ENCODE measurements at regions not wholly inside any gene's neighbourhood (a gene's known extent, or its start where the extent isn't known, plus 50 kb on each side); places are given as distances from the start of the nearest gene placed in this dataset.

GRCh38 chr16:87143661-87144121 lies 173.5 kb downstream of the C16orf95 start:
- ATAC-seq (peak; percentile 74), DNase-seq (ENCODE audit: low spot score) (peak; percentile 41)
- no peak overlapping the region for H3K4me3 Mint-ChIP-seq
- peaks cover 9% of the 10 kb centered on the region for H3K36me3 Mint-ChIP-seq
- CTCF ChIA-PET = interaction anchor here (1.5 kb wide), 1 partner anchor 154 kb away, joined by 5 read pairs; no protein-coding TSS in a partner anchor
- H3K27ac Mint-ChIP-seq = no peak overlapping the region
- TF ChIP-seq JAZF1 (CRISPR knock-in tag; IDR thresholded peaks at IDR 0.05) (no peak), ATF6 (CRISPR knock-in tag; IDR thresholded peaks at IDR 0.05) (no peak), TEAD4 (CRISPR knock-in tag; IDR thresholded peaks at IDR 0.05) (no peak), NR2C2 (CRISPR knock-in tag; IDR thresholded peaks at IDR 0.05) (no peak), CBFB (CRISPR knock-in tag; IDR thresholded peaks at IDR 0.05; ENCODE audit: low read depth) (no peak), KAT7 (CRISPR knock-in tag; IDR thresholded peaks at IDR 0.05; ENCODE audit: borderline replicate concordance) (no peak), EMX1 (CRISPR knock-in tag; IDR thresholded peaks at IDR 0.05) (no peak), PRRX2 (CRISPR knock-in tag; IDR thresholded peaks at IDR 0.05) (no peak), GRHL2 (CRISPR knock-in tag; IDR thresholded peaks at IDR 0.05; ENCODE audit: insufficient replicate concordance, severe bottlenecking) (no peak), FOXP1 (CRISPR knock-in tag; IDR thresholded peaks at IDR 0.05; ENCODE audit: borderline replicate concordance) (no peak), ELF4 (CRISPR knock-in tag; IDR thresholded peaks at IDR 0.05; ENCODE audit: low read depth) (no peak), ZNF416 (CRISPR knock-in tag; IDR thresholded peaks at IDR 0.05) (no peak), ZMAT4 (CRISPR knock-in tag; IDR thresholded peaks at IDR 0.05) (no peak), MYBL2 (CRISPR knock-in tag; IDR thresholded peaks at IDR 0.05) (no peak), SMAD4 (CRISPR knock-in tag; IDR thresholded peaks at IDR 0.05) (no peak)
- TF ChIP-seq, protein P1, sequence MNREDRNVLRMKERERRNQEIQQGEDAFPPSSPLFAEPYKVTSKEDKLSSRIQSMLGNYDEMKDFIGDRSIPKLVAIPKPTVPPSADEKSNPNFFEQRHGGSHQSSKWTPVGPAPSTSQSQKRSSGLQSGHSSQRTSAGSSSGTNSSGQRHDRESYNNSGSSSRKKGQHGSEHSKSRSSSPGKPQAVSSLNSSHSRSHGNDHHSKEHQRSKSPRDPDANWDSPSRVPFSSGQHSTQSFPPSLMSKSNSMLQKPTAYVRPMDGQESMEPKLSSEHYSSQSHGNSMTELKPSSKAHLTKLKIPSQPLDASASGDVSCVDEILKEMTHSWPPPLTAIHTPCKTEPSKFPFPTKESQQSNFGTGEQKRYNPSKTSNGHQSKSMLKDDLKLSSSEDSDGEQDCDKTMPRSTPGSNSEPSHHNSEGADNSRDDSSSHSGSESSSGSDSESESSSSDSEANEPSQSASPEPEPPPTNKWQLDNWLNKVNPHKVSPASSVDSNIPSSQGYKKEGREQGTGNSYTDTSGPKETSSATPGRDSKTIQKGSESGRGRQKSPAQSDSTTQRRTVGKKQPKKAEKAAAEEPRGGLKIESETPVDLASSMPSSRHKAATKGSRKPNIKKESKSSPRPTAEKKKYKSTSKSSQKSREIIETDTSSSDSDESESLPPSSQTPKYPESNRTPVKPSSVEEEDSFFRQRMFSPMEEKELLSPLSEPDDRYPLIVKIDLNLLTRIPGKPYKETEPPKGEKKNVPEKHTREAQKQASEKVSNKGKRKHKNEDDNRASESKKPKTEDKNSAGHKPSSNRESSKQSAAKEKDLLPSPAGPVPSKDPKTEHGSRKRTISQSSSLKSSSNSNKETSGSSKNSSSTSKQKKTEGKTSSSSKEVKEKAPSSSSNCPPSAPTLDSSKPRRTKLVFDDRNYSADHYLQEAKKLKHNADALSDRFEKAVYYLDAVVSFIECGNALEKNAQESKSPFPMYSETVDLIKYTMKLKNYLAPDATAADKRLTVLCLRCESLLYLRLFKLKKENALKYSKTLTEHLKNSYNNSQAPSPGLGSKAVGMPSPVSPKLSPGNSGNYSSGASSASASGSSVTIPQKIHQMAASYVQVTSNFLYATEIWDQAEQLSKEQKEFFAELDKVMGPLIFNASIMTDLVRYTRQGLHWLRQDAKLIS (CRISPR knock-in tag; IDR thresholded peaks at IDR 0.05; ENCODE audit: borderline replicate concordance) = no peak
- TF ChIP-seq, protein P2, sequence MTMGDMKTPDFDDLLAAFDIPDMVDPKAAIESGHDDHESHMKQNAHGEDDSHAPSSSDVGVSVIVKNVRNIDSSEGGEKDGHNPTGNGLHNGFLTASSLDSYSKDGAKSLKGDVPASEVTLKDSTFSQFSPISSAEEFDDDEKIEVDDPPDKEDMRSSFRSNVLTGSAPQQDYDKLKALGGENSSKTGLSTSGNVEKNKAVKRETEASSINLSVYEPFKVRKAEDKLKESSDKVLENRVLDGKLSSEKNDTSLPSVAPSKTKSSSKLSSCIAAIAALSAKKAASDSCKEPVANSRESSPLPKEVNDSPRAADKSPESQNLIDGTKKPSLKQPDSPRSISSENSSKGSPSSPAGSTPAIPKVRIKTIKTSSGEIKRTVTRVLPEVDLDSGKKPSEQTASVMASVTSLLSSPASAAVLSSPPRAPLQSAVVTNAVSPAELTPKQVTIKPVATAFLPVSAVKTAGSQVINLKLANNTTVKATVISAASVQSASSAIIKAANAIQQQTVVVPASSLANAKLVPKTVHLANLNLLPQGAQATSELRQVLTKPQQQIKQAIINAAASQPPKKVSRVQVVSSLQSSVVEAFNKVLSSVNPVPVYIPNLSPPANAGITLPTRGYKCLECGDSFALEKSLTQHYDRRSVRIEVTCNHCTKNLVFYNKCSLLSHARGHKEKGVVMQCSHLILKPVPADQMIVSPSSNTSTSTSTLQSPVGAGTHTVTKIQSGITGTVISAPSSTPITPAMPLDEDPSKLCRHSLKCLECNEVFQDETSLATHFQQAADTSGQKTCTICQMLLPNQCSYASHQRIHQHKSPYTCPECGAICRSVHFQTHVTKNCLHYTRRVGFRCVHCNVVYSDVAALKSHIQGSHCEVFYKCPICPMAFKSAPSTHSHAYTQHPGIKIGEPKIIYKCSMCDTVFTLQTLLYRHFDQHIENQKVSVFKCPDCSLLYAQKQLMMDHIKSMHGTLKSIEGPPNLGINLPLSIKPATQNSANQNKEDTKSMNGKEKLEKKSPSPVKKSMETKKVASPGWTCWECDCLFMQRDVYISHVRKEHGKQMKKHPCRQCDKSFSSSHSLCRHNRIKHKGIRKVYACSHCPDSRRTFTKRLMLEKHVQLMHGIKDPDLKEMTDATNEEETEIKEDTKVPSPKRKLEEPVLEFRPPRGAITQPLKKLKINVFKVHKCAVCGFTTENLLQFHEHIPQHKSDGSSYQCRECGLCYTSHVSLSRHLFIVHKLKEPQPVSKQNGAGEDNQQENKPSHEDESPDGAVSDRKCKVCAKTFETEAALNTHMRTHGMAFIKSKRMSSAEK (CRISPR knock-in tag; IDR thresholded peaks at IDR 0.05; ENCODE audit: borderline replicate concordance) = no peak
- TF ChIP-seq, protein P3, sequence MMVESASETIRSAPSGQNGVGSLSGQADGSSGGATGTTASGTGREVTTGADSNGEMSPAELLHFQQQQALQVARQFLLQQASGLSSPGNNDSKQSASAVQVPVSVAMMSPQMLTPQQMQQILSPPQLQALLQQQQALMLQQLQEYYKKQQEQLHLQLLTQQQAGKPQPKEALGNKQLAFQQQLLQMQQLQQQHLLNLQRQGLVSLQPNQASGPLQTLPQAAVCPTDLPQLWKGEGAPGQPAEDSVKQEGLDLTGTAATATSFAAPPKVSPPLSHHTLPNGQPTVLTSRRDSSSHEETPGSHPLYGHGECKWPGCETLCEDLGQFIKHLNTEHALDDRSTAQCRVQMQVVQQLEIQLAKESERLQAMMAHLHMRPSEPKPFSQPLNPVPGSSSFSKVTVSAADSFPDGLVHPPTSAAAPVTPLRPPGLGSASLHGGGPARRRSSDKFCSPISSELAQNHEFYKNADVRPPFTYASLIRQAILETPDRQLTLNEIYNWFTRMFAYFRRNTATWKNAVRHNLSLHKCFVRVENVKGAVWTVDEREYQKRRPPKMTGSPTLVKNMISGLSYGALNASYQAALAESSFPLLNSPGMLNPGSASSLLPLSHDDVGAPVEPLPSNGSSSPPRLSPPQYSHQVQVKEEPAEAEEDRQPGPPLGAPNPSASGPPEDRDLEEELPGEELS (CRISPR knock-in tag; IDR thresholded peaks at IDR 0.05) = no peak
- TF ChIP-seq, protein P4, sequence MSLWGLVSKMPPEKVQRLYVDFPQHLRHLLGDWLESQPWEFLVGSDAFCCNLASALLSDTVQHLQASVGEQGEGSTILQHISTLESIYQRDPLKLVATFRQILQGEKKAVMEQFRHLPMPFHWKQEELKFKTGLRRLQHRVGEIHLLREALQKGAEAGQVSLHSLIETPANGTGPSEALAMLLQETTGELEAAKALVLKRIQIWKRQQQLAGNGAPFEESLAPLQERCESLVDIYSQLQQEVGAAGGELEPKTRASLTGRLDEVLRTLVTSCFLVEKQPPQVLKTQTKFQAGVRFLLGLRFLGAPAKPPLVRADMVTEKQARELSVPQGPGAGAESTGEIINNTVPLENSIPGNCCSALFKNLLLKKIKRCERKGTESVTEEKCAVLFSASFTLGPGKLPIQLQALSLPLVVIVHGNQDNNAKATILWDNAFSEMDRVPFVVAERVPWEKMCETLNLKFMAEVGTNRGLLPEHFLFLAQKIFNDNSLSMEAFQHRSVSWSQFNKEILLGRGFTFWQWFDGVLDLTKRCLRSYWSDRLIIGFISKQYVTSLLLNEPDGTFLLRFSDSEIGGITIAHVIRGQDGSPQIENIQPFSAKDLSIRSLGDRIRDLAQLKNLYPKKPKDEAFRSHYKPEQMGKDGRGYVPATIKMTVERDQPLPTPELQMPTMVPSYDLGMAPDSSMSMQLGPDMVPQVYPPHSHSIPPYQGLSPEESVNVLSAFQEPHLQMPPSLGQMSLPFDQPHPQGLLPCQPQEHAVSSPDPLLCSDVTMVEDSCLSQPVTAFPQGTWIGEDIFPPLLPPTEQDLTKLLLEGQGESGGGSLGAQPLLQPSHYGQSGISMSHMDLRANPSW (CRISPR knock-in tag; conservative IDR thresholded peaks at IDR 0.05; ENCODE audit: low read depth) = no peak
- POLR2A ChIA-PET = interaction anchor here (0.5 kb wide), 1 partner anchor 91 kb away, joined by 5 read pairs; no protein-coding TSS in a partner anchor
- H3K4me1 Mint-ChIP-seq = peaks cover 7% of the 10 kb centered on the region
- H3K27me3 Mint-ChIP-seq (ENCODE audit: low read depth) = no peaks in the 10 kb centered on the region
- H3K9me3 Mint-ChIP-seq = peaks cover 31% of the 10 kb centered on the region
